ENCODE measurements at regions not wholly inside any gene's neighbourhood (a gene's known extent, or its start where the extent isn't known, plus 50 kb on each side); places are given as distances from the start of the nearest gene placed in this dataset.

DNA sequence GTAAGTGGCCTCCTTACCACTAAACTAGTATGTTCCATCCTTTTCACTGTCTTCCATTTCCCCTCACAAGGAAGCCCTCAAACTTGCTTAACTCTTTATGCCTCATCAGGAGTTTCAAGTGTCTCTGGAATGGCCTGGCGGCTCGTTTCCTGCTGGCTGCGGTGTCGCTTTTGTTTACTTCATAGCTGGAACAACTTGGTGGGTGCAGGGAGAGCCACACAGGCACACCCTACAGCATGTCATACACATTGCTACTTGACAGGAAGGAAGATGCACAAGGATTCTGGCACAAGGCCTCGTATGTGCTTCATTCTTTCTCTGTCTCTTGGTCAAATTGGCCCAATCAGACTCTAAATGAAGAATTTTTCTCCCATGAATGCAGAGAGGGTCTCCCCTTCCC, 488.3 kb downstream of the FOXO1 start:
- DNase-seq = no peak

DNA sequence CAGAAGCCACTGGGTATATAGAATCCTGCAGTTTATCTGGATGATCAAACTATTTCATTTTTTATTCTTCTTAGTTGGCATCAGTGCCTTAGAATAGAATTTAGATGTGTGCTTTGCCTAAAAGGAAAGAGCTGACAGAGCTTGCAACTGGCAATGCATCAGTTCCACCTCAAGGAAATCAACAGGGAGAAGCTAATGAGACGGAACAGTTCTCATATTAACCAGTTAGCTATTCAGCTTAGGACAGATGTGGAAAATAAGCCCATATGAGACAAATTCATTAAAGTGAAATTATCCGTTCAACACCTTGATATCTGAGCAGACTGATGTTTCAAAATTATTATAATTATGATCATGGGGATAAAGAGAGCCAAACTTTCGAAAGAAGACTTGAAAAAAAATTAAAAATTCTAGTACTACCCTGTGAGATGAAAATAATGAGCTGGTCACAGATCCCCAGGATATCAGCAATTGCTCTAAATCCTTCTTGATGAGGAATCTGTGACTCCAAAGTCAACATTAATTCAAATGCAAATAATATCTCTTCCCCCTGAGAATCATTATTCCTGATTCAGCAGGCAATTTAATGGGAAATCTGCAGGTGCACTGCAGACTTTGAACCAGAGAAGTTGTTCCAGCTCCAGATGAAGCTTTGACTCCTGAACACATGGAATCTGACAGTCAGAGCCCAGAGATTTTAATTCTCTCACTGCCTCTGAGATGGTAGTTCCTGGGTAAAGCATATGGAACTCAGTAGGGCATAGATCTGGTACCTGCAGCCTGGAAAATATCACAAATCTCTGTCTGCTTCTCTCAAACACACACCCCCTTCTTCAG, 486.8 kb downstream of the FOXO1 start:
- no peak for DNase-seq

DNA sequence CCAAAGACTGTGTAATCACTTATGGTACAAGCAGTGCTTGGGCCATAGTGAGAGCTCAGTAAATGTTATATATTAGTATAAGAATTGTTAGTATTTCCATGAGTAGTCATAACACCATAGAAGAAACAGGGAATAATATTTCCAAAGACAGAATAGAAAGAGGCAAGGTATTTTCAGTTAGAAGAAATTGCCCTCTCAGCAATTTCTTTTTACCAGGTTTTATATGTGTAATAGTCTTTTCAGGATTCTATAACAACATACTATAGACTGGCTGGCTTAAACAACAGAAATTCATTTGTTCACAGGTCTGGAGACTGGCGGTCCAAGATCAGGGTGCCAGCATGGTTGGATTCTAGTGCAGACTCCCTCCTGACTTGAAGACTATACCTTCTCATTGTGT, 485.7 kb downstream of the FOXO1 start:
- DNase-seq = no peak

DNA sequence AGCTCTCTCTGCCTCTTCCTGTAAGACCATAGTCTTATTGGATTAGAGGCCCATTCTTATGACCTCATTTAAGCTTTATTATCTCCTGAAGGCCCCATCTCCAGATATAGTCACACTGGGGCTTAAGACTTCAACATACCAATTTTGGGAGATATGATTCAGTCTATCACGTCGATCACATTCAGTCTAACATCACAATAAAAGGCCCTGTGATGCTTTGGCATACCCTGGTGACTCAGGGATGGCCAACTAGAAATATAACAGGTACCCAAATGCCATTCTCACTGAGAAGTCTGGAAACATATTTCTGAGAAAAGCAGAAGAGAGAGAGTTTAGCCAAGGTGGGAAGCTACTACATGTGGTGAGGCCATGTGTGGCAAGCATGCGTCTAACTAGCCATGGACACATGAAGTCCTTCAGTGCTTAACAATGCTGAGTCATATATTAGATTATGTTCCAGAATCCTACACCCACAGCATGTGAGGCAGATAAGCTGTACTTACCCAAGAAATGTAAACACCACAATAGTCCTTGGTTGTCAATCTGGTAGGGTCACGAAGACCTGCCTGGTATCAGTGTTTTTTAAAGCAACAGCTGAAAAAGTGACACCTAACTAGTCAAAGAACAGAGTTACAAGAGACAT, 485.1 kb downstream of the FOXO1 start:
- no peak for DNase-seq

DNA sequence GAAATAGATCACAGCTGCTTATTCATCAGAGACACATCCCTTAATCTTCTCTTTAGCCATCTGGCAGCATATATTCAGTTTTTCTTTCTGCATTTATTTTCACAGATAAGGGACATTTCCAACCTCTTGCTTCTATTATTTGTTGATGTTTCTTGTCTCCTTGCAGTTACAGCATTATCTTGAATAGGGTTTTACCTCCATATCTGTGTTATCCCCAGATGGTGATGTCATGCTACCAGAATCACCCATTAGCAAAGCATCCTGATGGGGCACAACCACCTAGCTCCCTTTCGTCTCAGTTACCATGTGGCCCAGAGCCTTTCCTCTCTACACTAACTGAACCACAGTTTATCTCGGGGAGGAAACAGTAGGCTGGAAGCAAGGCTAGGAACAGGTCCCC, 483.9 kb downstream of the FOXO1 start:
- DNase-seq = no peak

DNA sequence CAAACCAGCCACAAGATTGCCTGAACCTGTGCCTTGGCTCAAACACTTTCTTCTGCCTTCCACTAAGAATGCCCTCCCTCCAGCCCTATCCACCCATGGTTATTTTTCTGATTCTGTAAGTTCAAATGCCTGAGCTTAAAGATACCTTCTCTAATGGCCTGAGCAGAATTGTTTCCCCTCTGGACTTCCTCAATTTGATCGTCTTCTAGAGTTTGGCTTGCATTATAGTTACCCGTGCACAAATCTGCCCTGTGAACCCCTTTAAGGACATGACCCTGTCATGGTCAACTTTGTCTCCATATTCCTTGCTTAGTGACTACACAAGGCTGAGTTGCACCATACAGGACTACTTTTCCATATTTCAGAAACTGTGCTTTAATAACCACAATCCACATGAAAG, 481.0 kb downstream of the FOXO1 start:
- no peak for DNase-seq

DNA sequence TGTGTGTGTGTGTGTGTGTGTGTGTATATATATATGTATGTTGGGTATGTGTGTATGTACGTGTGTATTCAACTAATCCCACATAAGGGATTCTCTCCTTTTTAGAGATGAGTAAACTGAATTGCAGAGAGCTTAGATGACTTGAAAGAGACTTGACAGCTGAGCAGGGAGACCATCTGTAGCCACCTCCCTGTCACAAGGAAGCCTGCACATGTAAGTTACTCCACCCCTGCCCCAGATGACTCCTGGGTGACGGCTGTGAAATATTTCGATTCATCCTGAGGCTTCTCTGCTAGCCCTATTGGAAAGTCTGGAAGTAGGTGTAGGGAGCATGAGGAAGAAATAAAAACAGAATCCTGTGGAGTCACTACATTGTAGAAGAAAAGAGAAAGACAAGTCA, 480.4 kb downstream of the FOXO1 start:
- no peak for DNase-seq

DNA sequence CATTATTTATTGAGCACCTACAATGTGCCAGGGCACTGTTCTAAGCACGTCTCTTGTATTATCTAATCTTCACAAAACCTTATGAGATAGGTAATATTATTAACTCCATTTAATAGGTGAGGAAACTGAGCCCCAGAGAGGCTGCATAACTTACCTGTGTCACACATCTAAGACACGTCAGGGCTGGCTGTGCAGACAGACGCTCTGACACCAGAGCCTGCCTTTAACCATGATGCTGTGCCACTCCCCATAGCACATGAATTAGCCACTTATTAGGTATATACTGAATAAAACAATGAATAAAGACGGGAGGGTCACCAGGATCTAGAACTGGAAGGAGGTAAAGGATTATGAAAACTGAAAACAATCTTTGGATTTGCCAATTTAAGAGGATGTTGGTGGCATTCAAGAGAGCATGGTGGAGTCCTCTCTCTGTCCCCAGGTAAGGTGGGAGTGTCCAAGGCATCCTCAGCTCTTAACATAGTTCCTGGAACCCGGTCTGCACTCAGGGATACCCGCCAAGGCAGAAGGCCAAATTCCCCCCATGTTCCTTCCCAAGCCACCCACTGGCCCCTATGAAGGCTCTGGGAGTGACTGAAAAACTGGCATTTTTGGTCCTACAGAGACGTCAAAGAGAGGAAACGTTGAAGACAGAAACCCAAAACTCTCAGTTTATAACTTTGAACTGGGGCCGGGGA, 479.7 kb downstream of the FOXO1 start:
- no peak for DNase-seq

DNA sequence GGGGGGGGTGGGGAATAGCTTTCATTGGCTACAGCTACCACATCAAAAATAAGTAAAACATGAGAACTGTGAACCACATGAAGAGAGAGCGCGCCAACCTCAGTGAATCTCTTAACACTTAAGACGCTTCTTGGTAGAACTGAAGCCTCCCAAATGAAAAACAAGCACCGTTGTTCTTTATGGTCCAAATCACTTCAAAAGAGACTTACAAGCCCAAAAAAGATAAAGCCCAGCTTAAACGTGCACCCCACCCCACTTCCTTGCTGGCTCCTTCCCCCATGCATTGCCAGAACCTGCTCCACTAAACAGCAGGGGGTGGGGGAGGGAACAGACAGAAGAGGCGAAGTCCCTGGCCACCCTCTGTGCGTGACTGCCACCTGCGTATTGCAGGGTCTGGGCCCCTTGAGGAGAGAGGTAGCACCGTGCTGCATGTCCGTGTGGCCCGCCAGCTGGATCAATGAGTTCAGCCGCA, 479.1 kb downstream of the FOXO1 start:
- DNase-seq = no peak

DNA sequence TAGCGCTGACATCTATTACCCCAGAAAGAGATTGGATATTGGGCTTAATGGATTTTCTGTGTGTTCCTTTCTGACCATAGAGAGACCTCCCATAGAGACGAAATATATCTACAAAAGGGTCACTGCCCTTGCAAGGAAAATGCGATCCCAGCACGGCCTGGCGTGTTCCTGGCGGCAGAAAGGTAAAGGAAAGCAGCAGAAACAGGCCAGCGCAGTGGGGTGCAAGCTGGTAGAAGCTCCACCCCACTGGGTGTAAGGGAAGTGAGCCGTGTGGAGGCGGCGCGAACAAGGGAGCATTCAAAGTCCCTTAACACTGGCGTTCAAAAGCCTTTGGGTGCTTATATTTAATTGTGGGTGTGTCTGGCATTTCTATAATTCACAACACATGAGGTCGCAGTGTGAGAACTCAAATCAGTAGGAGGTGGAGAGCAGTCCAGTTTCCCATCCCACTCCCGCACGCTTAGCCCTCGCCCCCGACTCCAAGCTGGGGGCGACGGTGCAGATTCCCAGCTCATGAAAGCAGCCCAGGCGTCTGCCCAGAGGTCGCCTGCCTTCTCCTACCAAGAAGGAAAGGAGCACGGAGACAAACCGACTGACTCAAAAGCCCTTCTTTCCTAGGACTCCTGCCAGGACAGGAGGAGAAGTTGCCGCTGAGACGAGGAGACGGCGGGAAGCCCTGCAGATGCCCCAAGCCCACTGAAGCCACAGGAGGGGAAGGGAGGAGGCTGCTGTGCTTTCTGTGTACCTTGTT, 478.4 kb downstream of the FOXO1 start:
- DNase-seq = no peak

DNA sequence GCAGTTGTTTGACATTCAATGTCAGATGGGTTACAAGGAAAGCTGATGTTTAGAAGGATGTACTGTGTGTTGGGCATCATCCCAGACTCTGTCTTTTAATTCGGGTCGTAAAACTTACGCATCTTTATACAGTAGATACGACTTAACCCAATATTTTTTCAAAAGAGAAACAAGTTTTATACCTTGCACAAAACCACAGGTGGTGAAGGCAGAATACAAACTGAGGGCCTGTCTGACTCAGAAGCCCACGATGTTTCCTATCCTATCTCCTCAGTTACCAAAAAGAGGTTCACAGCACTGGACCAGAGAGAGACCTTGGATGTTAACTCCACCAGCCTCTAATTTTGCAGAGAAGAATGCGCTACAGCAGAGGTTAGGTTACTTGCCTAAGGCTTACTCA, 477.0 kb downstream of the FOXO1 start:
- no peak for DNase-seq

DNA sequence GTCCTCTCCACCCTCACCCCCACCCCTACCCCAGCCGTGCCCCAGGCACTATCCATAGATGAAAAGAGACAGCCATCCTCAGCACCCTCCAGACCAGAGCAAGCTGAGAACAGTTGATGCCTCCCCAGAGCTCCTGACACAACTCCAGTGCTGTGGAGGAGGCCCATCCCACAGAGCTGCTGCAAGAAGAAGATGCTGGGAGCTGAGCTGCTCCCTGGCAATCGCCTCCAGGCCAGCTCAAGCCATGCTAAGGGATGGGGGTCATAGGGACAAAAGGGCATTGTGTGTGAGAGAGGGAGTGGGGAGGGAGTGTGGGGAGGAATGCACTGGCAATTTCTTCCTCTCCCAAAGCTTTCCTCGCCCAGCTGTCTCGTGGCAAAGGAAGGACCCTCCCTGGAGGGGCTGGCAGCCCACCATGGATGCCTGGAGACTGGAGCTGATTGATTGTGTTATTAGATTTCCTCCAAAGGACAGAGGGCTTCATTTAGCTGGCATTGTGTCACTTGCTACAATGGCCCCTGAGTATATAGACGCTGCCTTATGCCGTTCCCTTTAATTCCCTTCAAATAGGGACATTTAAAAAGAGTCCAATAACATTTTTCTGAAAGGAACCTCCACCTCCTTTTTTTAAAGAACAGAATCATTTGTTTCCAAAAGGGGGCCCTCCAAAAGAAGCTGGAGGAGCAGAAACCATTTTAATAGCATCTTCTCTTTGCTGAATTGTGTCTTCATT, 476.4 kb downstream of the FOXO1 start:
- DNase-seq = no peak

DNA sequence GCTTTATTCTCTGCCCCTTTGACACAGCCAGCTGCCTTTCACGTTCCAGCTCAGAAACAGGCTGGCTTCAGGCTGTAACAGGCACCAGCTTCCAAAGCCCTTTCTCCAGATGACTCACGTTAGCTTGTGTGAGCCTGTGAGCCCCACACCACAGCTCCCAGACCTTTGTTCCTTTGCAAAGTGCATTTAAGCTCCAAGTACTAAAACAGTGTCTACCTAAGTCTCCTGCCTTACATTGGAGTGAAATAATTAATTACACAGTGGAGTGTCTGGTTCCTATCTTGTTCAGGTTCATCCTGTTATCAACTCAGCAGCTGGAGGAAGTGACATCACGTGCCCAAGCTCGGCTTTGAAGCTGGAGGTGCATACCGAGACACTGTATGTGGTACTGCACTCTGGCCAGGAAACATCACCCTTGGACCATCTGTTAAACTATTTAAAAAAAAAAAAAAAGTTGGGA, 475.8 kb downstream of the FOXO1 start:
- no peak for DNase-seq

DNA sequence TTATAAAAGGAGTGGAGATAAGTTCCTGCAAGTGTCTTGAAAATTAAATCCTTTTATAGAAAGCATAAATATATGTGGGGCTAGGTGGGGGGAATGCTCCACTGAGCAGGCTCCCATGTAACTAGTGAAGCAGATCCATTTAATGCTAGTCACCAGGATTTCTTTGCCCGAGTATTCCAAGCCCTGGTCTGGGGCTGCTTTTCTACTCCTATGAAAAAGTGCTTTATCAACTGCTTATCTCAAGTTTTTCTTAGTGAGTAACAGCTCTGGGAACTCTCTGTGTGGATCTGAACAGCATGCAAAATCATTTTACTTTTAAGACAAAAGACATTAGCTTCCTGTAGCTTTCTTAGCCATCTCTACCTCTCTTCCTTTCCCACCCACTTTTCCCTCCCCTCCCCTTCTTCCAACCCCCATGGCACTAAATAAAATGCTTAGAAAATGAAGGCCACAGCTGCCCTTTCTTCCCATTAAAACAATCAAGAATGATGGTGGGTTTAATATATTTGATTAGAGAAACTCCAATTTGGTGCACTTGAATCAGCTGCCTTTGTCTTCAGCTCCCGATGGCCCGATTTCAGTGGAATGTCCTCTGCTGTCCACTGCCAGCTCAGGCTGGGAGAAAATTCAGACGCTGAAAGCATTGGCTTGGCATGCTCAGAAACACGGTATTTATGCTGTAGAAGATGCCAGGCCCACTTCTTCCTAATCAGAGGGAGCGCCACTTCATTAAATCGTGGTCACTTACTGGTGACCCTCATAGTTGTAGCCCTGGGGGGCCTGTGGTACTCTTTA, 475.1 kb downstream of the FOXO1 start:
- no peak for DNase-seq

DNA sequence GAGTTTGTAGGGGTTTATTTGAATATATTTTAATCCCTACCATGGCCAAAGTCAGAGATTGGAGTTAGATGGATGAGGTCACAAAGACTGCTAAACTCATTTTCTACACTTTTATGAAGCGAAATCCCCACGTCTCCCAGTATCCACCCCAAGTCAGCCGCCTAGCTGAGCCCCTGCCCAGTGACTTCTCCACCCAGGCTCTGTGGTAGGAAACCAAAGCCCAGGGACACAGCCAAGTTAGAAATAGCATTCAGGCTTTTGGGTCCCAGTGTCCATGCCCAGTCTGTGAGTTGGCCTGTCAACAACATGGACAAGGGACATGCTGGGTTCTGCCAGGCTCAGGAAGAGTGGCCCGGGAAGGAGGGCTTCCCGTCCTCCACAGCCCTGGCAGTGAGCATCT, 474.0 kb downstream of the FOXO1 start:
- no peak for DNase-seq

DNA sequence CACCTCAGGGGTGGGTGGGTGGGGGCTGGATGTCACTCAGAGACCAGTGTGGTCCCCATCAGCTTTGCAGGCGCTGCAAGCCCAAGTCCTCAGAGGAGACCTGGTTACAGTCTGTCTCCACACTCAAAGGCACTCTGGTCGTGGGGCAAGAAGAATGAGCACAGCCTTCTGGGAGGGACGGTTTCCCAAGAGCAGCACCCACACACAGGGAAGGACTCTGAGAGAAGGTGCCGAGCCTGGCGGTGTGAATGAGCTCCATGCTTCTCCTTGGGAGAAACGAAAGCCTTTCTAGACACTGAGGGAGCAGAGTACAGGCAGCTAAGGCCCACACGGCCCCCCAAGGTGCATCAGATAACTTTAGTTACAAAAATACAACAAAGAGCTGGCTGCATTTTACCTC, 473.6 kb downstream of the FOXO1 start:
- DNase-seq = no peak

DNA sequence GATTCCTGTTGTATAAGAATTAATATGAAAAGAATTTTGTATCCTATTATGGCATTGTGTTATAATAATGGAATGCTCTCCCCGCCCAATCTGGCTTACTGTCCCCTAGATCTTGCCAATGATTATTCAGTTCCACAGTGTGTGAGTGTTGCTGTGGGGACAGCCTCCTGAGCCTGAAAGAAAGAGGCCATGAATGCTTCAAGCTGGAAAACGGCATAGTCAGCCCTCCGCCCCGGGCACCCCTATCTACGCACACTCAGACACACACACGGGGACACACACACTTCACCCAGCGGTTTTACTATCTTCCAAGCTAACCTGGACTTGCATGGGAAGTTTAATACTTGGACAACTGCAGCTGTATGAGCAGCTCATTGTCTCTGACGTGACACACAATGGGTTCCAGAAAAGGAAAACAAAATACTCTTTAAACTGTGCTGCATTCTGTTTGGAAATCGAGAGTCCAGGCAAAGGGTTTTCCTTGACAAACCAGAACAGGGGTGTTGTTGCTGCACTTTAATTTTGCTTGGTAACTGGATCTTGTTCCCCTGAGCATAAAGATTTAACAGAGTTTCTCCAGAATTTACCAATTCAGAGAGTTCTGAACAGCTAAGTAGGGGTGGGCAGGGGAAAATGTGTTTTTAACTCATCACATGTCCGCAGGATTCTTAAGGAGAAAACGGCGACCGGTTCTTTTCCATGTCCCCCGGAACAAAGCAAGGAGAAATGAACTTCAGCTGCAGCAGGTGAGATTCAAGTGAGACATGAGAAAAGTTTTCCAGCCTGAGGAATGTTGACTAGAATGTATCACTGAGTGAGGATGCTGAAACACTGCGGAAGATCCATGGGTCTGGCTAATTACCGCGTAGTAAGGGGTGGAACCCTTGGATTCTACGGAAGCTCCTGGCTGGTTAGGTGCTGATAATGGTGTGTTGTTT, 472.9 kb downstream of the FOXO1 start:
- no peak for DNase-seq

DNA sequence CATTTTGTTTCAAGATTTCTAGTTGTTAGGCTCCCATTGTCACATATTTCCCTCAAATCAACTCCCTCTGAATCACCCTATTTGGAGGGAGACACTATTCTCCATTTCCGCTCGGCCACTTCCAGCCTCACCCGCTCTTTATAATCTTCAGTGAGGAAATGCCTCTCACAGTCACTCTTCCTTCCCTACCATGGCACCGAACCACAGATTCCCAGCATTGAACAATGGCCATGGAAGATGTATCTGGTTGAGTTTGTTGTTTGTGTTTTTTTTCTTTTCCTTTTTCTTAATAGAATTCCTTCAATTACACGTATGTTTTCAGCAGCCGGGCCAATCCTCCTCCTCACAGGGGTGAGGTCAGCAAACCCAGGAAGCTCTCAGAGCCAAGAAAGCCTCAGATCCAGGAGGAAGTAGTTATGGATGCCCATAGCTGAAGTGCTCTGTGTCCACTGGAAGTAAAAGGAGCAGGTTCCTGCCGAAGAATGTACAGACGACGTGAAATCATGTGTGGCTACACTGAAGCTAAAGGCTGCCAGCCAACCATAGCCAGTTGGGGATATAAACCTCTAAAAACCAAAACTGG, 472.1 kb downstream of the FOXO1 start:
- DNase-seq = no peak

DNA sequence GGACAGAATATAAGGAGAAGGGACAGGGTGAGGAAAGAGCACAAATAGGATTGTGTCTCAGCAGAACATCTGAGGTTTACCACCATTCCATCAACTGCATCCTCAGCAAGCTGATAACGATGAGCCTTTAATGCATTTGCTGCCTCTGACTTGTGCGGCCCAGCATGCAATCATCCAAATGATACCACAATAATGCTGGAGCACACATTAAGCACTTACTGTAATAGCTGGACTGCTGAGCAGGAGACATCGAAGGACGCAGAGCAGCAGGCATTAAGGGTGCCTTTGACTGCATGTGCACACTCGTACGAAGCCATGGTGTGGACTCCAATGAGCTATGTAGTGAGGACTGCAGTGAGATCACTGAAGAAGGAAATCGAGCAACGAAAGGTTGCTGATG, 469.4 kb downstream of the FOXO1 start:
- DNase-seq = no peak

Measured in NCI-H1105 (cell line).